ENCODE measurements at regions not wholly inside any gene's neighbourhood (a gene's known extent, or its start where the extent isn't known, plus 50 kb on each side); places are given as distances from the start of the nearest gene placed in this dataset.

GRCh38 chr2:239813261-239814115 lies 211.7 kb downstream of the NDUFA10 start:
- no peak for TF ChIP-seq CTCF (IDR thresholded peaks at IDR 0.05)
- no peak for TF ChIP-seq POLR2A (IDR thresholded peaks at IDR 0.05)
